Aorta (tissue), 5 donors: ENCODE measurements at regions not wholly inside any gene's neighbourhood (a gene's known extent, or its start where the extent isn't known, plus 50 kb on each side); places are given as distances from the start of the nearest gene placed in this dataset.

Experiments
- ATAC-seq: fragments of 200-7000 bp; cut with Tn5 transposase; one replicate; pipeline ENCODE4 v1.9.1; 2022; ENCODE audit warnings: moderate library complexity; ENCODE audit not compliant: low FRiP score
- DNase-seq, 2 donors: peaks; one replicate each; pipeline ENCODE4 v3.0.0-alpha.2; 2020
- H3K27ac ChIP-seq, 2 donors: one replicate each; pipeline ENCODE4 v1.5.1; 2013; ENCODE audit warnings: low read length in 2 of 2, mild to moderate bottlenecking in 2 of 2, moderate library complexity in 2 of 2, control low read depth in 1 of 2, inconsistent platforms in 1 of 2, low read depth in 1 of 2
- H3K27me3 ChIP-seq, 2 donors: one replicate each; pipeline ENCODE4 v1.6.1; 2013; ENCODE audit warnings: control low read depth in 1 of 2, low read length in 1 of 2, mild to moderate bottlenecking in 1 of 2, moderate library complexity in 1 of 2; ENCODE audit not compliant: insufficient read depth in 2 of 2, control insufficient read depth in 1 of 2
- H3K36me3 ChIP-seq, 2 donors: one replicate each; pipeline ENCODE4 v1.6.1; 2013; ENCODE audit warnings: control low read depth in 1 of 2, low read length in 1 of 2, mild to moderate bottlenecking in 1 of 2; ENCODE audit not compliant: insufficient read depth in 2 of 2, control insufficient read depth in 1 of 2
- H3K4me1 ChIP-seq, 2 donors: one replicate each; pipeline ENCODE4 v1.6.1; 2013; ENCODE audit warnings: low read length in 2 of 2, control low read depth in 1 of 2, mild to moderate bottlenecking in 1 of 2, moderate library complexity in 1 of 2; ENCODE audit not compliant: insufficient read depth in 2 of 2, control insufficient read depth in 1 of 2
- H3K4me3 ChIP-seq, 2 donors: one replicate each; pipeline ENCODE4 v1.5.1; 2013; ENCODE audit warnings: low read length in 2 of 2, control low read depth in 1 of 2, mild to moderate bottlenecking in 1 of 2
- H3K9me3 ChIP-seq: one replicate; pipeline ENCODE4 v1.6.1; 2013; ENCODE audit warnings: mild to moderate bottlenecking, low read length; ENCODE audit not compliant: control insufficient read depth
- WGBS, 2 donors: extraction: QIAGEN DNeasy Blood & Tissue Kit; methylation state at CpG; one replicate each; pipeline ENCODE4 v1.1.7; 2013; 5-methylcytosine and 5-hydroxymethylcytosine counted together
- intact Hi-C, 2 donors: fragments of 100-400 bp; cut with DNase I; formaldehyde crosslinking; loops; one replicate each; pipeline versions ENCODE4 v1.14.2 to v1.15.0; 2022
- donor health status: healthy with polysubstance abuse.
- donor health status: Bipolar disorder and iron deficiency.
- donor health status: DM: no; HTN: no; CAD: no.
- donor health status: DM: no; HTN: no; CAD: no.
- donor health status: DM: yes; HTN: yes; CAD: no.

GRCh38 chr6:26193467-26194328 lies 106.5 kb downstream of the HFE start:
- H3K27me3 ChIP-seq = no peaks in the 10 kb centered on the region
- WGBS, 2 donors = 96 to 100% methylated on average over 1 of the region's 1 CpG
- H3K4me3 ChIP-seq = no peak overlapping the region
- no peaks in the 10 kb centered on the region for H3K36me3 ChIP-seq
- H3K4me1 ChIP-seq = no peaks in the 10 kb centered on the region
- H3K27ac ChIP-seq = peak overlapping the region; percentile 27 to 76
- H3K9me3 ChIP-seq = no peaks in the 10 kb centered on the region
- intact Hi-C loops = loop anchor here in 1 of 2 donors (10.0 kb wide), 1 partner anchor 1281 kb away; the partner anchor contains the start of gene ZNF184
- DNase-seq (no peak), ATAC-seq (no peak)

- Histone ChIP-seq H3K4me1 (no peaks in the 10 kb centered on the region), H3K4me3 (no peak overlapping the region), H3K27me3 (peaks cover 0 to 2% of the 10 kb centered on the region in 2 donors), H3K27ac (peak overlapping the region in 1 of 2 donors; percentile 76), H3K36me3 (no peaks in the 10 kb centered on the region), H3K9me3 (no peaks in the 10 kb centered on the region)
- intact Hi-C loops = loop anchor here in 1 of 2 donors (10.0 kb wide), 1 partner anchor 1280 kb away; the partner anchor contains the start of gene ZNF184
- DNase-seq (no peak), ATAC-seq (no peak)
- 24 to 31% methylated on average over 3 of the region's 3 CpGs for WGBS, 2 donors
These were observed 107.1 kb downstream of the HFE start for GRCh38 chr6:26194329-26194701.

GRCh38 chr6:26194816-26195375 lies 107.7 kb downstream of the HFE start:
- H3K9me3 ChIP-seq = no peaks in the 10 kb centered on the region
- H3K4me3 ChIP-seq = peak overlapping the region; percentile 26 to 87
- ATAC-seq (no peak), DNase-seq (no peak)
- H3K36me3 ChIP-seq = no peaks in the 10 kb centered on the region
- 1 to 2% methylated on average over 8 of the region's 8 CpGs for WGBS, 2 donors
- intact Hi-C loops = loop anchor here (5.0 to 10.0 kb wide), 5 partner anchors 38 to 1280 kb away; partner anchors contain the start of gene ZNF184 (in 1 of the 2)
- H3K27ac ChIP-seq = peak overlapping the region in 1 of 2 donors; percentile 76
- H3K4me1 ChIP-seq = no peaks in the 10 kb centered on the region
- H3K27me3 ChIP-seq = peaks cover 0 to 2% of the 10 kb centered on the region in 2 donors

GRCh38 chr6:26195376-26195923 lies 108.2 kb downstream of the HFE start:
- Histone ChIP-seq H3K36me3 (no peaks in the 10 kb centered on the region), H3K27me3 (peaks cover 0 to 2% of the 10 kb centered on the region in 2 donors), H3K9me3 (no peaks in the 10 kb centered on the region), H3K27ac (peak overlapping the region; percentile 76 to 99), H3K4me3 (peak overlapping the region; percentile 62 to 100), H3K4me1 (no peaks in the 10 kb centered on the region)
- DNase-seq (peak; percentile 96 to 97), ATAC-seq (peak; percentile 82)
- WGBS, 2 donors = 1% methylated on average over 23 of the region's 23 CpGs
- intact Hi-C loops = loop anchor here (5.0 to 10.0 kb wide), 5 partner anchors 38 to 1279 kb away; partner anchors contain the start of gene ZNF184 (in 1 of the 2)

GRCh38 chr6:26195924-26196845 lies 109.0 kb downstream of the HFE start:
- no peaks in the 10 kb centered on the region for H3K36me3 ChIP-seq
- peak overlapping the region; percentile 62 to 100 for H3K4me3 ChIP-seq
- H3K9me3 ChIP-seq = no peaks in the 10 kb centered on the region
- no peaks in the 10 kb centered on the region for H3K4me1 ChIP-seq
- DNase-seq (no peak), ATAC-seq (no peak)
- intact Hi-C loops = loop anchor here (5.0 to 10.0 kb wide), 5 partner anchors 39 to 1279 kb away; partner anchors contain the start of gene ZNF184 (in 1 of the 2)
- H3K27me3 ChIP-seq = peaks cover 0 to 2% of the 10 kb centered on the region in 2 donors
- WGBS, 2 donors = 10 to 24% methylated on average over 28 of the region's 28 CpGs
- H3K27ac ChIP-seq = peak overlapping the region; percentile 31 to 99

- Histone ChIP-seq H3K4me3 (peak overlapping the region; percentile 33 to 72), H3K27ac (peak overlapping the region; percentile 31 to 98), H3K36me3 (no peaks in the 10 kb centered on the region), H3K9me3 (no peaks in the 10 kb centered on the region), H3K4me1 (no peaks in the 10 kb centered on the region), H3K27me3 (peaks cover 0 to 2% of the 10 kb centered on the region in 2 donors)
- intact Hi-C loops = loop anchor here (5.0 to 10.0 kb wide), 5 partner anchors 40 to 1278 kb away; partner anchors contain the start of gene ZNF184 (in 1 of the 2)
- ATAC-seq (peak; percentile 83), DNase-seq (peak; percentile 84 to 90)
- WGBS, 2 donors = 0 to 1% methylated on average over 51 of the region's 51 CpGs
These were observed 109.8 kb downstream of the HFE start for GRCh38 chr6:26196846-26197635.

GRCh38 chr6:26197636-26197932 lies 110.4 kb downstream of the HFE start:
- intact Hi-C loops = loop anchor here (5.0 to 10.0 kb wide), 5 partner anchors 40 to 1277 kb away; partner anchors contain the start of gene ZNF184 (in 1 of the 2)
- no peaks in the 10 kb centered on the region for H3K4me1 ChIP-seq
- H3K36me3 ChIP-seq = no peaks in the 10 kb centered on the region
- peak overlapping the region; percentile 40 to 85 for H3K4me3 ChIP-seq
- no peak for ATAC-seq
- H3K9me3 ChIP-seq = no peaks in the 10 kb centered on the region
- no peak overlapping the region for H3K27ac ChIP-seq
- no peak for DNase-seq
- peaks cover 0 to 2% of the 10 kb centered on the region in 2 donors for H3K27me3 ChIP-seq
